ENCODE measurements at regions not wholly inside any gene's neighbourhood (a gene's known extent, or its start where the extent isn't known, plus 50 kb on each side); places are given as distances from the start of the nearest gene placed in this dataset.
A peak's percentile ranks its signal among the peaks of the same experiment; 100 is the strongest.

DNA sequence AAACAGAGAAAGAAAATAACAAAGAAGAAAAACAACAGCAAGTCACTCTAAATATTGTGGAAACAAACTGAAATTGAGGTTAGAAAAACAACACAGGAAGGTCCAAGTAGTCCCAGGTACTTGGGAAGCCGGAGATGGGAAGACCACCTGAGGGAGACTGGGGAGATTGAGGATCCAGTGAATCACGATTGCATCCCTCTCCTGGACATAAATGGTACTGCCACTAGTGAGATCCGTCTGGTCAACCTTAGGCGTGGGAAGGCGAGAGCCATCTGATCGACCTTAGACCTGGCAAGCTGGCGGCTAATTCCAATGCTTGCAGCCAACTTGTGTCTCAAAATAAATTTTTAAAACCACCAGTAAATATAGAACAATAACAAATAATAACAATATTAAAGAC, 81.9 kb downstream of the ZNF726 start:
- TF ChIP-seq, protein P1, sequence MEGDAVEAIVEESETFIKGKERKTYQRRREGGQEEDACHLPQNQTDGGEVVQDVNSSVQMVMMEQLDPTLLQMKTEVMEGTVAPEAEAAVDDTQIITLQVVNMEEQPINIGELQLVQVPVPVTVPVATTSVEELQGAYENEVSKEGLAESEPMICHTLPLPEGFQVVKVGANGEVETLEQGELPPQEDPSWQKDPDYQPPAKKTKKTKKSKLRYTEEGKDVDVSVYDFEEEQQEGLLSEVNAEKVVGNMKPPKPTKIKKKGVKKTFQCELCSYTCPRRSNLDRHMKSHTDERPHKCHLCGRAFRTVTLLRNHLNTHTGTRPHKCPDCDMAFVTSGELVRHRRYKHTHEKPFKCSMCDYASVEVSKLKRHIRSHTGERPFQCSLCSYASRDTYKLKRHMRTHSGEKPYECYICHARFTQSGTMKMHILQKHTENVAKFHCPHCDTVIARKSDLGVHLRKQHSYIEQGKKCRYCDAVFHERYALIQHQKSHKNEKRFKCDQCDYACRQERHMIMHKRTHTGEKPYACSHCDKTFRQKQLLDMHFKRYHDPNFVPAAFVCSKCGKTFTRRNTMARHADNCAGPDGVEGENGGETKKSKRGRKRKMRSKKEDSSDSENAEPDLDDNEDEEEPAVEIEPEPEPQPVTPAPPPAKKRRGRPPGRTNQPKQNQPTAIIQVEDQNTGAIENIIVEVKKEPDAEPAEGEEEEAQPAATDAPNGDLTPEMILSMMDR (conservative IDR thresholded peaks at IDR 0.05) = peak; percentile 64
- TF ChIP-seq EZH2 (IDR thresholded peaks at IDR 0.05; ENCODE audit: low read depth) = no peak

All from PC-9 (cell line).